ENCODE measurements at regions not wholly inside any gene's neighbourhood (a gene's known extent, or its start where the extent isn't known, plus 50 kb on each side); places are given as distances from the start of the nearest gene placed in this dataset.

DNA sequence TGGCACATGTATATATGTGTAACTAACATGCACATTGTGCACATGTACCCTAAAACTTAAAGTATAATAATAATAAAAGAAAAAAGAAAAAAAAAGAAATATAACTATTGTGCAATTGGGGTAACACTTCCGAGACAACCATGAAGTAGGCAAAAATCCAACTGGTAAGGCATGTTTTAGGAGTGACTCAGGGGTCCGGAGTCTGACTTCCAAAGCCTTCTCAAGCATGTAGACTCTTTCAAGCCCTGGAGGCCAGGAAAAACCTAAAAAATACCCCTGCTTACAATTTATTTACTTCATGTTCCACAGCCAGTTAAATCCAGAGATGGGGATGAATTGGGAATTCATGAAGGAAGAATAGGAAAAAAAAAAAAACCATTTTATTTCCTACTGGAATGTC is 161.3 kb upstream of the PHACTR1 start:
- Mint-ChIP-seq H3K4me3 (no peak overlapping the region), H3K36me3 (ENCODE audit: low read depth) (no peaks in the 10 kb centered on the region), H3K9me3 (peaks cover 3% of the 10 kb centered on the region), H3K27me3 (peaks cover 2% of the 10 kb centered on the region), H3K27ac (no peak overlapping the region), H3K4me1 (no peaks in the 10 kb centered on the region)
- intact Hi-C loops (cut with micrococcal nuclease) = no loop called here
- DNase-seq = no peak

GRCh38 chr6:12555781-12556180 is 160.8 kb upstream of the PHACTR1 start:
- H3K27me3 Mint-ChIP-seq = peaks cover 2% of the 10 kb centered on the region
- intact Hi-C loops (cut with micrococcal nuclease) = no loop called here
- peaks cover 3% of the 10 kb centered on the region for H3K9me3 Mint-ChIP-seq
- no peaks in the 10 kb centered on the region for H3K36me3 Mint-ChIP-seq (ENCODE audit: low read depth)
- no peak overlapping the region for H3K27ac Mint-ChIP-seq
- DNase-seq = no peak
- no peak overlapping the region for H3K4me3 Mint-ChIP-seq
- no peaks in the 10 kb centered on the region for H3K4me1 Mint-ChIP-seq

GRCh38 chr6:12557765-12558164 is 158.8 kb upstream of the PHACTR1 start:
- no peak overlapping the region for H3K4me3 Mint-ChIP-seq
- H3K27ac Mint-ChIP-seq = no peak overlapping the region
- peaks cover 4% of the 10 kb centered on the region for H3K27me3 Mint-ChIP-seq
- DNase-seq = no peak
- no peaks in the 10 kb centered on the region for H3K4me1 Mint-ChIP-seq
- H3K36me3 Mint-ChIP-seq (ENCODE audit: low read depth) = no peaks in the 10 kb centered on the region
- peaks cover 3% of the 10 kb centered on the region for H3K9me3 Mint-ChIP-seq
- intact Hi-C loops (cut with micrococcal nuclease) = no loop called here

DNA sequence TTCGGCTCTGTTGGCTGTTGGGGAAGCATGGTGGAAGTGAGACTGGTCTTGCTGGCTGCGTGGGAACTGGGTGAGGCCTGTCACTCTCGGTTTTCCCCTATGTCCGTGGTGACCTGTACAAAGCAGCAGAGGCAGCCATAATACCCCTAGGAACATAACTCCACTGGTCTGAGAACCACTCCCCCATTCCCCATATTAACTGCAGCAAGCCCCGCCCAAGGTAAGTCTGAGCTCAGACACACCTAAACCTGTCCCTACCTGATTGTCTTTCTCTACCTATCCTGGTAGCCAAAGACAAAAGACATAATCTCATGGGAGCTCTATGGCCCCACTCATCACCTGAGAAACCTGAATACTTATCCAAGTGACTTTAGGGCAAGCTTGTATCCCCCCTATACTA is 156.3 kb upstream of the PHACTR1 start:
- intact Hi-C loops (cut with micrococcal nuclease) = no loop called here

DNA sequence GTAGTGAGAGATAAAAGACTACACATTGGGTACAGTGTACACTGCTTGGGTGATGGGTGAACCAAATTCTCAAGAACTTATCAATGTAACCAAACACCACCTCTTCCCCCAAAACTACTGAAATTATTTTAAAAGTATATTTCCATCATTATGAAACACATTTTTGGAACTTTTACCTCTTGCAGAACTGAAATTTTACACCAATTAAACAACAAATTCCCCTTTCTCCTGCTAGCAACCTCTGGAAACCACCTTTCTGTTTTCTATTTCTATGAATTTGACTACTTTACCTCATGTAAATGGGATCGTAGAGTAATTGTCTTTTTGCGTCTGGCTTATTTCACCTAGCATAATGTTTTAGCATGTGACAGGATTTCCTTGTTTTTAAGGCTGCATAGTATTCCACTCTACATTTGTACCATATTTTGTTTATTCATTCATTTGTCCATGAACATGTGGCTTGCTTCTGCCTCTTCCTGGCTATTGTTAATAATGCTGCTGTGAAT is 149.9 kb upstream of the PHACTR1 start:
- Mint-ChIP-seq H3K27ac (no peak overlapping the region), H3K4me3 (no peak overlapping the region), H3K9me3 (no peaks in the 10 kb centered on the region), H3K36me3 (ENCODE audit: low read depth) (no peaks in the 10 kb centered on the region), H3K4me1 (no peaks in the 10 kb centered on the region), H3K27me3 (peaks cover 6% of the 10 kb centered on the region)
- no peak for DNase-seq
- intact Hi-C loops (cut with micrococcal nuclease) = no loop called here

More for the DNA sequence above, 156.3 kb upstream of the PHACTR1 start:
- Mint-ChIP-seq H3K9me3 (peaks cover 3% of the 10 kb centered on the region), H3K36me3 (ENCODE audit: low read depth) (no peaks in the 10 kb centered on the region), H3K4me1 (no peaks in the 10 kb centered on the region), H3K27me3 (peaks cover 4% of the 10 kb centered on the region), H3K4me3 (no peak overlapping the region), H3K27ac (no peak overlapping the region)
- no peak for DNase-seq

DNA sequence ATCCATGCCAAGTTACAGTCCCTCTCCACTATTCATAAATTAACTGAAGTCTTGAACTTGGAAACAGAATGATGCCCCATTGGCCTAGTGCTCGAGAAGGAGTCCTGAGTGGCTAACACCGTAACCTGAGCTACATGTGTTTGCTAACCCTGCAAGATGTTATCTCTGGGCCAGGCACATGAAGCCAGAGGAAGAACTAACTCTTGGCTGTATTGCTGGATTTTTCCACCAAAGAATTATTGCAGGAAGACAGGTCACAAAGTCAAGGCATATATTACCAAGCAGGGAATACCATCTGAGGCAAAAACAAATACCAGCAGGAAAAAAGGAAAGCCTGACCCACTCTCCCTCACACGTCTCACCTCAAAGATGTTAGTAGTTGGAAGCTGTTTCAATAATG is 148.9 kb upstream of the PHACTR1 start:
- Mint-ChIP-seq H3K27me3 (peaks cover 5% of the 10 kb centered on the region), H3K36me3 (ENCODE audit: low read depth) (no peaks in the 10 kb centered on the region), H3K9me3 (no peaks in the 10 kb centered on the region), H3K27ac (no peak overlapping the region), H3K4me1 (no peaks in the 10 kb centered on the region), H3K4me3 (no peak overlapping the region)
- intact Hi-C loops (cut with micrococcal nuclease) = no loop called here
- no peak for DNase-seq

DNA sequence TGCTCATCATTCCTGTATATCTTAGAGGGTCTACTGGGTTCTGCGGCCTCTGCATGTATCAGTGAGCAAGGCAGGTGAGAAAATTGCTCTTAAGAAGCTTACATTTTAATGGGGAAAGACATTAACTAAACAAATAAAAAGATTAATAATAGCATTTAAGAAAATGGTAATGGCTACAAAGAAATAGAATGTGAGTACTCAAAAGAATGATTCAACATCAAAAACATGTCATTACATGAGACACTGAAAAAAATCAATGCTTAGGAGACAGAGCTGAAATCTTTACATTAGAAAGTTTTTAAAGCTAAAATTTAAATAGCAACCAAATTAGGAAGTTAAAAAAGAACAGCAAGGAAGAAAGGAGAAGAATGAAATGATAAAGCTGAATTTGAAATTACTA is 146.9 kb upstream of the PHACTR1 start:
- Mint-ChIP-seq H3K4me1 (no peaks in the 10 kb centered on the region), H3K36me3 (ENCODE audit: low read depth) (no peaks in the 10 kb centered on the region), H3K9me3 (no peaks in the 10 kb centered on the region), H3K27me3 (peaks cover 5% of the 10 kb centered on the region), H3K4me3 (no peak overlapping the region), H3K27ac (no peak overlapping the region)
- DNase-seq = no peak
- intact Hi-C loops (cut with micrococcal nuclease) = no loop called here

DNA sequence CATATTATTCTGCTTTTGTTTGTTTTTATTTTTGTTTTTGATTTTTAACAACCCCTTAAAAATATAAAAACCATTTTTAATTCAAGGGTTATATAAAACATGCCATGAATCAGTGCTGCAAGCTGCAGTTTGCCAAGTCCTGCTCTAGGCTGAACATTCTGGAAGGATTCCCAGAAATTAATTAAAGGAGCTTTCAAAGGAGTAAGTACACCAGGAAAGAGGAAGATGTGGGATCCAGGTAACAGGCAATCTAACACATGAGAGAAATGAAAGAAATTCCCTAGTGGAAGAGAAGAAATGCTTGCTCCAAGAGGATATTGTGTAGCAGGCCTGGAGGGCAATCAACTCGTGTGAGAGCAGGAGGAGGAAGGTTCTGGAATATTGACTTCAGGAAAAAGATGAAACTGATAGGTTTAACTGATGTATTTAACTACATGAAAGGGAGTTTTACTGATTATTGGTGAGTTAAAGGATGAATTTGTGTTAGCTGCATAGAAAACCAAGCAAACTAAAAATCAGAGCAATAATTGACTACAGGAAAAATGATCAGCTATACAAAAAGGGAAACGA is 146.0 kb upstream of the PHACTR1 start:
- intact Hi-C loops (cut with micrococcal nuclease) = no loop called here
- Mint-ChIP-seq H3K27ac (no peak overlapping the region), H3K9me3 (no peaks in the 10 kb centered on the region), H3K36me3 (ENCODE audit: low read depth) (no peaks in the 10 kb centered on the region), H3K4me1 (no peaks in the 10 kb centered on the region), H3K27me3 (peaks cover 4% of the 10 kb centered on the region), H3K4me3 (no peak overlapping the region)
- DNase-seq = no peak

- H3K36me3 Mint-ChIP-seq (ENCODE audit: low read depth) = no peaks in the 10 kb centered on the region
- no peak overlapping the region for H3K27ac Mint-ChIP-seq
- no peaks in the 10 kb centered on the region for H3K4me1 Mint-ChIP-seq
- H3K27me3 Mint-ChIP-seq = peaks cover 3% of the 10 kb centered on the region
- intact Hi-C loops (cut with micrococcal nuclease) = no loop called here
- no peak overlapping the region for H3K4me3 Mint-ChIP-seq
- no peaks in the 10 kb centered on the region for H3K9me3 Mint-ChIP-seq
- DNase-seq = no peak
Observed at GRCh38 chr6:12572896-12573827, 143.4 kb upstream of the PHACTR1 start.

DNA sequence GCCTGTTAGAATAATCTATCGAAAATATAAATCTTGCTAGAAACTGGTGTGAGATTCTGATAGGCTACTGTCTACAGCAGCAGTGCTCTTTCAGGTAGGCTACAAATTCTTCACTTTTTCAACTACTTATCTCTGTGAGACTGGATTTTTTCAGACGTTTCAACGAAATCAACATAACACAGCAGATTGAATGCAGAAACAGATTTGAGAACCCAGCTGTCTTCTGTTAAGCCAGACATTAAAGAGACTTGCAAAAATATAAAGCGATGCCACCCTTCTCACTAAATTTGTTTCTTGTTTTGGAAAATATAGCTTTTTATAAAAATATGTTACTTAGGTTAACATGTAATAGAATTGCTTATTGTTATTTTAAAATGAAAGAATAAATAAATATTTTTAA is 140.6 kb upstream of the PHACTR1 start:
- Mint-ChIP-seq H3K36me3 (ENCODE audit: low read depth) (no peaks in the 10 kb centered on the region), H3K27ac (no peak overlapping the region), H3K4me3 (no peak overlapping the region), H3K9me3 (no peaks in the 10 kb centered on the region), H3K27me3 (no peaks in the 10 kb centered on the region), H3K4me1 (no peaks in the 10 kb centered on the region)
- intact Hi-C loops (cut with micrococcal nuclease) = no loop called here
- DNase-seq = no peak

DNA sequence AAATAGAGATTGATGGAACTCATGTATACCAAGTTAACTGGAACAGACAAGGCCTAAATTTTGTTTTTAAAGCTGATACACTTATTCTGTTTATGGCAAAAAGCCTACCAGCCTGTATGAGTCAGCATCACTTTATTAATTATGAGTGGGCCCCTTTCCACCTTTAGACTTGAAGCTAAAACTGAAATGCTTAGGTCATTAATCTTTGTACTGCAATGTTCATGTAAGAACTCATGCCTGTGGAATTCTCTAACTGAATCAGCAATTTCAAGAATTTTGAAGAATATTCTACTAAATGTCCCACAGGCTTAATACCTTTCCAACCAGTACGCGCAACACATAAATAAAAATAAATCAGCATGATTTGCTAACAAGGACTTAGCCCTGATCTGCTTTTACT is 140.2 kb upstream of the PHACTR1 start:
- no peaks in the 10 kb centered on the region for H3K36me3 Mint-ChIP-seq (ENCODE audit: low read depth)
- DNase-seq = no peak
- H3K4me3 Mint-ChIP-seq = no peak overlapping the region
- no peak overlapping the region for H3K27ac Mint-ChIP-seq
- intact Hi-C loops (cut with micrococcal nuclease) = no loop called here
- no peaks in the 10 kb centered on the region for H3K4me1 Mint-ChIP-seq
- no peaks in the 10 kb centered on the region for H3K27me3 Mint-ChIP-seq
- no peaks in the 10 kb centered on the region for H3K9me3 Mint-ChIP-seq

DNA sequence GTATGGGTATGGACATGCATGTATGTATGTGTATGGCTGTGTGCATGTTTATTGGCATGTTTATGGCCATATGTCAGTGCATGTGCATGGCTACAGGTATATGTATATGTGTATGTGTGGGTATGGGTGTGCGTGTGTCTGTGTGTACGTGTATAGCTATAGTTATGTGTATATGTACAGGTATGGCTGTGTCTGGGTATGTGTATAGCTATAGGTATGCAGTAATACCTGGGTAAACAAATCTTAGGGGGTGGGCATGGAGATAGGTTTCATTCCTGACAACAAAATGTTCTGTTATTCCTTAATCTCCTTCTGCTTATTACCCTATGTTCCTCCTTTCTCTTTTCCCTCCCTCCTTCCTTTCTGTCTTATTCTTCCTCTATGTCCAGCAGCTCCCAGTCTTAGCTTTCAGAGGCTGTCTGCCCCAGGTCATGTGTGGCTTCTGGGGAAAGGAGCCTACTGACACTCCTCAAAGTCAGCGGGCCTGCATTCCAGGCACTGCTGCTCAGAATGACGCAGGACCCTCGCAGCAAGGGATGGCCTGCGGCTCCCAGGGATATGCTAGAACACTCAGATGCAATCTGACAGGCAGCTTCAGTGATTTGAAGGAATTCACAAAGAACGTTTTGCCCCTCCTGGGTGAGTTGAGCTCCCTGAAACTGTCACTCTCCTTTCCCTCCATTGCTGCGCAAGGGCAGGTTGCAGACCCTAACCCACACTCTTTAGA is 139.3 kb upstream of the PHACTR1 start:
- DNase-seq = no peak
- Mint-ChIP-seq H3K9me3 (no peaks in the 10 kb centered on the region), H3K27ac (no peak overlapping the region), H3K27me3 (no peaks in the 10 kb centered on the region), H3K4me1 (no peaks in the 10 kb centered on the region), H3K4me3 (no peak overlapping the region), H3K36me3 (ENCODE audit: low read depth) (no peaks in the 10 kb centered on the region)
- intact Hi-C loops (cut with micrococcal nuclease) = no loop called here

GRCh38 chr6:12578097-12578496 is 138.5 kb upstream of the PHACTR1 start:
- H3K4me3 Mint-ChIP-seq = no peak overlapping the region
- no peak overlapping the region for H3K27ac Mint-ChIP-seq
- intact Hi-C loops (cut with micrococcal nuclease) = no loop called here
- no peak for DNase-seq
- no peaks in the 10 kb centered on the region for H3K27me3 Mint-ChIP-seq
- H3K4me1 Mint-ChIP-seq = no peaks in the 10 kb centered on the region
- no peaks in the 10 kb centered on the region for H3K36me3 Mint-ChIP-seq (ENCODE audit: low read depth)
- no peaks in the 10 kb centered on the region for H3K9me3 Mint-ChIP-seq

GRCh38 chr6:12578751-12579150 is 137.8 kb upstream of the PHACTR1 start:
- Mint-ChIP-seq H3K27ac (no peak overlapping the region), H3K4me3 (no peak overlapping the region), H3K27me3 (no peaks in the 10 kb centered on the region), H3K4me1 (no peaks in the 10 kb centered on the region), H3K36me3 (ENCODE audit: low read depth) (no peaks in the 10 kb centered on the region), H3K9me3 (no peaks in the 10 kb centered on the region)
- intact Hi-C loops (cut with micrococcal nuclease) = no loop called here
- no peak for DNase-seq

Data from activated CD4-positive, alpha-beta T cell treated with anti-CD3 and anti-CD28 coated beads, Interleukin-2, amount 10 ng/mL, durations not matched to agents 24 days and 14 days (primary cell).